Neuronal stem cell (in vitro differentiated cells): ENCODE measurements at regions not wholly inside any gene's neighbourhood (a gene's known extent, or its start where the extent isn't known, plus 50 kb on each side); places are given as distances from the start of the nearest gene placed in this dataset. TPM values are rescaled to one million over a fixed set of nuclear protein-coding genes. Genes with fewer than 3 reads are reported as not detected.

Experiments
- DNase-seq: peaks from one replicate; pipeline ENCODE4 v3.0.0-alpha.2; 2013; ENCODE audit warnings: low spot score
- H2AFZ ChIP-seq: one replicate; pipeline ENCODE4 v1.6.1; 2013; ENCODE audit warnings: mild to moderate bottlenecking, low read length, inconsistent platforms
- H2AK5ac ChIP-seq: 2 replicates; pipeline ENCODE4 v1.6.1; 2013; ENCODE audit warnings: low read depth, mild to moderate bottlenecking, inconsistent platforms, low read length, moderate library complexity, mixed read lengths
- H2BK120ac ChIP-seq: 2 replicates; pipeline ENCODE4 v1.6.1; 2013; ENCODE audit warnings: low read depth, mild to moderate bottlenecking, inconsistent platforms, low read length, moderate library complexity, mixed read lengths
- H2BK12ac ChIP-seq: one replicate; pipeline ENCODE4 v1.6.1; 2013; ENCODE audit warnings: low read length, inconsistent platforms
- H2BK15ac ChIP-seq: 2 replicates; pipeline ENCODE4 v1.6.1; 2013; ENCODE audit warnings: mild to moderate bottlenecking, low read length, inconsistent platforms, mixed read lengths
- H2BK5ac ChIP-seq: one replicate; pipeline ENCODE4 v1.6.1; 2013; ENCODE audit warnings: inconsistent platforms, mild to moderate bottlenecking, low read length, moderate library complexity
- H3K14ac ChIP-seq: one replicate; pipeline ENCODE4 v1.6.1; 2013; ENCODE audit warnings: low read length, inconsistent platforms
- H3K18ac ChIP-seq: 2 replicates; pipeline ENCODE4 v1.6.1; 2013; ENCODE audit warnings: low read length, inconsistent platforms
- H3K23ac ChIP-seq: 2 replicates; pipeline ENCODE4 v1.6.1; 2013; ENCODE audit warnings: low read depth, mild to moderate bottlenecking, mixed read lengths, low read length, inconsistent platforms; ENCODE audit not compliant: poor library complexity
- H3K27ac ChIP-seq: replicated peaks from 3 replicates; pipeline ENCODE4 v1.5.1; 2013; ENCODE audit warnings: low read length, inconsistent platforms
- H3K27me3 ChIP-seq, 3 experiments: 2 replicates each; pipeline ENCODE4 v1.6.1; 2013; ENCODE audit warnings: low read length in 3 of 3, mild to moderate bottlenecking in 2 of 3, inconsistent platforms in 1 of 3, low read depth in 1 of 3, mixed read lengths in 1 of 3, moderate library complexity in 1 of 3; ENCODE audit not compliant: control insufficient read depth in 3 of 3, insufficient read depth in 3 of 3
- H3K36me3 ChIP-seq, 2 donors: replicated peaks in 1 of 2; 2 replicates each; pipeline ENCODE4 v1.6.1; 2013; ENCODE audit warnings: low read length in 2 of 2; ENCODE audit not compliant: control insufficient read depth in 2 of 2, insufficient read depth in 2 of 2
- H3K4ac ChIP-seq: 2 replicates; pipeline ENCODE4 v1.6.1; 2013; ENCODE audit warnings: inconsistent platforms, mild to moderate bottlenecking, low read length, moderate library complexity
- H3K4me1 ChIP-seq, 2 donors: 1 replicate in 1 of 2; 2 replicates in 1 of 2; pipeline ENCODE4 v1.6.1; 2013; ENCODE audit warnings: low read length in 2 of 2, low read depth in 1 of 2; ENCODE audit not compliant: control insufficient read depth in 2 of 2, insufficient read depth in 1 of 2
- H3K4me2 ChIP-seq: one replicate; pipeline ENCODE4 v1.6.1; 2013; ENCODE audit warnings: mild to moderate bottlenecking, low read length, inconsistent platforms; ENCODE audit not compliant: insufficient read depth, poor library complexity, severe bottlenecking
- H3K4me3 ChIP-seq, 2 donors: 2 replicates each; pipeline ENCODE4 v1.5.1; 2013; ENCODE audit warnings: low read length in 2 of 2, mild to moderate bottlenecking in 2 of 2, inconsistent platforms in 1 of 2, moderate library complexity in 1 of 2
- H3K79me1 ChIP-seq: one replicate; pipeline ENCODE4 v1.6.1; 2013; ENCODE audit warnings: low read depth, mild to moderate bottlenecking, inconsistent platforms, low read length, moderate library complexity
- H3K9ac ChIP-seq: one replicate; pipeline ENCODE4 v1.6.1; 2013; ENCODE audit warnings: mild to moderate bottlenecking, low read depth, low read length, inconsistent platforms; ENCODE audit not compliant: poor library complexity
- H3K9me3 ChIP-seq, 2 donors: replicated peaks in 1 of 2; 2 replicates each; pipeline versions ENCODE3 to v1.6.1; 2013; ENCODE audit warnings: low read length in 2 of 2, mild to moderate bottlenecking in 2 of 2, inconsistent platforms in 1 of 2, low read depth in 1 of 2, mixed read lengths in 1 of 2, moderate library complexity in 1 of 2; ENCODE audit not compliant: control insufficient read depth in 2 of 2, insufficient read depth in 1 of 2
- H4K8ac ChIP-seq: one replicate; pipeline ENCODE4 v1.6.1; 2013; ENCODE audit warnings: low read depth, mild to moderate bottlenecking, inconsistent platforms, low read length, moderate library complexity
- H4K91ac ChIP-seq: one replicate; pipeline ENCODE4 v1.6.1; 2013; ENCODE audit warnings: low read length, low read depth, mild to moderate bottlenecking, inconsistent platforms; ENCODE audit not compliant: poor library complexity
- small RNA-seq: library from polyadenylated mRNA; stranded (forward); fragments of <200 nt; extraction: miRNeasy Mini kit (QIAGEN cat#:217004); gene quantifications from one replicate; pipeline ENCODE3, GENCODE V24; 2013; ENCODE audit not compliant: insufficient read depth

- Histone ChIP-seq H3K79me1 (no peaks in the 10 kb centered on the region), H3K4me1 (peaks cover 0 to 3% of the 10 kb centered on the region in 2 donors), H2BK5ac (no peak overlapping the region), H3K4me2 (no peak overlapping the region), H3K27ac (no peak overlapping the region), H3K27me3 (no peaks in the 10 kb centered on the region), H3K18ac (peak overlapping the region; percentile 31), H2BK15ac (no peak overlapping the region), H4K91ac (no peak overlapping the region), H3K14ac (peak overlapping the region; percentile 25), H3K9me3 (peaks cover 0 to 7% of the 10 kb centered on the region in 2 donors), H2BK12ac (no peak overlapping the region), H2BK120ac (no peak overlapping the region), H2AK5ac (no peak overlapping the region), H3K4me3 (no peak overlapping the region), H2AFZ (no peak overlapping the region), H4K8ac (no peak overlapping the region), H3K9ac (peak overlapping the region; percentile 24), H3K4ac (no peak overlapping the region), H3K36me3 (no peaks in the 10 kb centered on the region), H3K23ac (peak overlapping the region; percentile 14)
- DNase-seq: no peak
Observed at GRCh38 chr2:152813351-152813750, 94.9 kb downstream of the ARL6IP6 start.

Small RNA genes in the stretch of these regions (small RNA-seq; reads per million reads assigned to genes)
- gene AC009969.1 (not detected), gene AC079150.2 (not detected)
